Endodermal cell (in vitro differentiated cells): ENCODE measurements at regions not wholly inside any gene's neighbourhood (a gene's known extent, or its start where the extent isn't known, plus 50 kb on each side); places are given as distances from the start of the nearest gene placed in this dataset.

ENCODE experiments used
- DNase-seq: peaks from one replicate; pipeline ENCODE4 v3.0.0-alpha.2; 2017
- H3K27ac ChIP-seq: 2 replicates; pipeline ENCODE4 v1.5.1; 2013; ENCODE audit warnings: mild to moderate bottlenecking, low read depth, low read length, moderate library complexity
- H3K27me3 ChIP-seq: 2 replicates; pipeline ENCODE4 v1.6.1; 2013; ENCODE audit warnings: mild to moderate bottlenecking, low read length, moderate library complexity; ENCODE audit not compliant: insufficient read depth, control insufficient read depth, poor library complexity, severe bottlenecking
- H3K36me3 ChIP-seq: 2 replicates; pipeline ENCODE4 v1.7.0; 2013; ENCODE audit warnings: mild to moderate bottlenecking, low read length, moderate library complexity; ENCODE audit not compliant: control insufficient read depth, insufficient read depth
- H3K4me1 ChIP-seq: one replicate; pipeline ENCODE4 v1.7.0; 2013; ENCODE audit warnings: low read length; ENCODE audit not compliant: control insufficient read depth, insufficient read depth
- H3K4me3 ChIP-seq: 2 replicates; pipeline ENCODE4 v1.5.1; 2013; ENCODE audit warnings: mild to moderate bottlenecking, low read length, moderate library complexity
- H3K9ac ChIP-seq: 2 replicates; pipeline ENCODE4 v1.6.1; 2013; ENCODE audit warnings: mild to moderate bottlenecking, low read length, moderate library complexity; ENCODE audit not compliant: poor library complexity, severe bottlenecking; ENCODE audit errors: extremely low read depth
- H3K9me3 ChIP-seq: 2 replicates; pipeline ENCODE4 v1.6.1; 2013; ENCODE audit warnings: mild to moderate bottlenecking, low read length, moderate library complexity; ENCODE audit not compliant: control insufficient read depth
- H3K27ac Mint-ChIP-seq: 2 replicates; pipeline ENCODE4 v1.8.0; 2020; ENCODE audit warnings: mixed read lengths
- H3K27me3 Mint-ChIP-seq: 2 replicates; pipeline ENCODE4 v1.8.0; 2021; ENCODE audit warnings: mild to moderate bottlenecking, mixed read lengths; ENCODE audit not compliant: insufficient read depth
- H3K36me3 Mint-ChIP-seq: 2 replicates; pipeline ENCODE4 v1.8.0; 2020; ENCODE audit warnings: low read depth, mixed read lengths
- H3K4me1 Mint-ChIP-seq: 2 replicates; pipeline ENCODE4 v1.8.0; 2020; ENCODE audit warnings: mixed read lengths
- H3K4me3 Mint-ChIP-seq: 2 replicates; pipeline ENCODE4 v1.8.0; 2020; ENCODE audit warnings: mild to moderate bottlenecking, moderate library complexity, mixed read lengths
- H3K9me3 Mint-ChIP-seq: 2 replicates; pipeline ENCODE4 v1.8.0; 2020; ENCODE audit warnings: mild to moderate bottlenecking, mixed read lengths
- CTCF ChIP-seq: fragments of 200-600 bp; sonication (generic); conservative IDR thresholded peaks from 2 replicates; pipeline ENCODE4 v1.5.0; 2021; ENCODE audit warnings: antibody characterized with exemption, mild to moderate bottlenecking
- WGBS, 2 experiments: methylation state at CpG; one replicate each; pipeline versions ENCODE4 v1.1.5 to v1.1.7; 2013; ENCODE audit warnings: missing lambda C conversion rate in 2 of 2, mixed read lengths in 1 of 2; ENCODE audit not compliant: insufficient coverage in 1 of 2, insufficient read length in 1 of 2; 5-methylcytosine and 5-hydroxymethylcytosine counted together

GRCh38 chr4:32607978-32608377 is 1887.8 kb downstream of the PCDH7 start:
- DNase-seq, result no peak
- Mint-ChIP-seq H3K4me3 (no peak overlapping the region), H3K27ac (no peak overlapping the region), H3K36me3 (no peaks in the 10 kb centered on the region), H3K9me3 (peaks cover 30% of the 10 kb centered on the region), H3K4me1 (no peaks in the 10 kb centered on the region), H3K27me3 (no peaks in the 10 kb centered on the region)
- TF ChIP-seq CTCF, result no peak
- H3K4me1 ChIP-seq, result no peaks in the 10 kb centered on the region
- no peaks in the 10 kb centered on the region for H3K36me3 ChIP-seq
- no CpG with 5 or more reads among the region's 1 CpG for WGBS, 2 experiments
- no peaks in the 10 kb centered on the region for H3K27me3 ChIP-seq
- no peak overlapping the region for H3K9ac ChIP-seq
- H3K4me3 ChIP-seq, result no peak overlapping the region
- H3K9me3 ChIP-seq, result peaks cover 18% of the 10 kb centered on the region
- no peak overlapping the region for H3K27ac ChIP-seq

DNA sequence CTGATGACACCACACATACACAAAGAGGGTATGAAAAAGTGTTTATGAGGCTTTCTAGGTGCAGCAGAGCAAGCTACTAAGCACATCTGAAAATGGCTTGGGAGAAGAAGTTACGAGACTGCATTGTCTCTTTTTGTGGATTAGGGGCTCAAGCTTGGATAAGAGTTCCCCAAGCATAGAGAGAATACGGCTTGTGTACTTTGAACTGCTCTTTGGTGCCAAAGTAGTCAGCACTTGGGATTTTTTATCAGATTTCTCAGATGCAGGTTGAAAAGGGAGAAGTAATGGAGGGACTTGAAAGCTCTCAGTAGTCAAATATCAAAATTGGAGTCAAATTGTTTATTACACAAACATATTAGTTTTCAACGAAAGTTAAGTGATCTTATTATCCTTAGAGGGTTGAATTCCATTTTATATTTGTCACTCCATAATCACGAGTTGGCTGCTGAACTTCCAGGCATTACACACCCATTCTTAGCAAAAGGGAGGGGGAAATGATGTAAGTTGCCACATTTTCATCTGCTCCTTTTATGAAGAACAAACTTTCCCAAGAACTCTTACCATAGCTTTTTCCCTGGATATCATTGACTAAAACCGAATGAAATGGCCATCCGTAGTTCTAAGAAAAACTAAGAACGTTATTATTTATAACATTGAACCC is 1904.9 kb downstream of the PCDH7 start:
- no peak for DNase-seq
- H3K9me3 Mint-ChIP-seq, result peaks cover 24% of the 10 kb centered on the region
- no peaks in the 10 kb centered on the region for H3K36me3 ChIP-seq
- no peaks in the 10 kb centered on the region for H3K27me3 Mint-ChIP-seq
- peaks cover 27% of the 10 kb centered on the region for H3K9me3 ChIP-seq
- H3K4me1 ChIP-seq, result peaks cover 8% of the 10 kb centered on the region
- H3K27ac ChIP-seq, result no peak overlapping the region
- peak overlapping the region; percentile 38 for H3K4me3 ChIP-seq
- 83 to 88% methylated on average over 4 to 7 of the region's 7 CpGs for WGBS, 2 experiments
- H3K27me3 ChIP-seq, result no peaks in the 10 kb centered on the region
- H3K4me3 Mint-ChIP-seq, result no peak overlapping the region
- H3K9ac ChIP-seq, result peak overlapping the region; percentile 15
- H3K27ac Mint-ChIP-seq, result peak overlapping the region; percentile 88
- H3K4me1 Mint-ChIP-seq, result peaks cover 24% of the 10 kb centered on the region
- no peak for TF ChIP-seq CTCF
- H3K36me3 Mint-ChIP-seq, result peaks cover 7% of the 10 kb centered on the region

DNA sequence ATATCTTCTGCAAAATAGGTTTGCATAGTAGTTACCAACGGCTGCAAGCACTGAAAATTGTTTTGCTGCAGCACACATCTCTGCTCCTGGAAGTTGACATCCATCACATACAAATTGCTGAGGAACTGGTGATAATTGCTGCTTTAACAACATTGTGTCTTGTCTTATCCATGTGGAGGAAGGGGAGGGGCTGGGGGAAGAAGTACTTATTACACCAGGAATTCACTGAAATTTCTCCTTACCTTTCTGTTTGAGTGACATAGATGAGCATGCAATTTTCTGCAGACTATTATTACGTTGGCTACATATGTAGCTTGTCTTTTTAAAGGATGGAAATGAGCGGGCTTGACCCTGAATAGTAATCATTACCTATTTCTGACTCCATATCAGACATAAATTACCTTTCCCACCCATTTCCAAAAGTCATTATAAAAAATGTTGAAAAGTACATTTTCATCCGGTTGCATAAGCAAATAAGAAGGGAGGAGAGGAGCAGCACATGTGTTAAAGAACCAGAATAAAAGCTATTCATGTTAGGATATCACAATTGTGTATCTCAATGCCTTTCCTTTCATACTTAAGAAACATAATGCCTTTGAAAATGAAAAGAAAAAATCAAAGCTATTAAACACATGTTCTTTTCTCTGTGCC is 1905.6 kb downstream of the PCDH7 start:
- H3K4me3 Mint-ChIP-seq, result no peak overlapping the region
- H3K36me3 Mint-ChIP-seq, result peaks cover 7% of the 10 kb centered on the region
- peaks cover 24% of the 10 kb centered on the region for H3K4me1 Mint-ChIP-seq
- Histone ChIP-seq H3K27ac (no peak overlapping the region), H3K4me1 (peaks cover 8% of the 10 kb centered on the region), H3K9ac (no peak overlapping the region), H3K27me3 (no peaks in the 10 kb centered on the region), H3K9me3 (peaks cover 27% of the 10 kb centered on the region), H3K4me3 (peak overlapping the region; percentile 38), H3K36me3 (no peaks in the 10 kb centered on the region)
- no peak for DNase-seq
- no peak for TF ChIP-seq CTCF
- peaks cover 29% of the 10 kb centered on the region for H3K9me3 Mint-ChIP-seq
- WGBS, 2 experiments, result 83 to 96% methylated on average over 1 to 4 of the region's 4 CpGs
- no peak overlapping the region for H3K27ac Mint-ChIP-seq
- H3K27me3 Mint-ChIP-seq, result no peaks in the 10 kb centered on the region
